PFSK-1 (cell line): ENCODE measurements at regions not wholly inside any gene's neighbourhood (a gene's known extent, or its start where the extent isn't known, plus 50 kb on each side); places are given as distances from the start of the nearest gene placed in this dataset.

Source experiments
- FOXP2 ChIP-seq: optimal IDR thresholded peaks from 2 replicates; pipeline ENCODE3; 2011; ENCODE audit warnings: borderline replicate concordance, control low read depth, inconsistent platforms; ENCODE audit not compliant: insufficient read depth; ENCODE audit errors: extremely low read length, extremely low read depth
- POLR2AphosphoS5 ChIP-seq: IDR thresholded peaks from 2 replicates; pipeline ENCODE4 v1.6.1; 2012; ENCODE audit warnings: low read depth, mild to moderate bottlenecking, control low read depth, low read length, moderate library complexity
- SIN3A ChIP-seq: IDR thresholded peaks from 2 replicates; pipeline ENCODE4 v1.6.1; 2012; ENCODE audit warnings: mild to moderate bottlenecking, low read length, moderate library complexity, borderline replicate concordance; ENCODE audit not compliant: insufficient read depth
- TAF1 ChIP-seq: IDR thresholded peaks from 2 replicates; pipeline ENCODE4 v1.6.1; 2012; ENCODE audit warnings: low read length, control low read depth, borderline replicate concordance; ENCODE audit not compliant: insufficient read depth
- TF ChIP-seq, protein P1 (sequence below), 2 experiments: IDR thresholded peaks; 2 replicates each; pipeline versions ENCODE4 v1.6.1 to v1.8.0; 2011 to 2012; ENCODE audit warnings: low read depth in 2 of 2, low read length in 2 of 2, control low read depth in 1 of 2, inconsistent platforms in 1 of 2, mild to moderate bottlenecking in 1 of 2, moderate library complexity in 1 of 2; ENCODE audit not compliant: insufficient read depth in 1 of 2

DNA sequence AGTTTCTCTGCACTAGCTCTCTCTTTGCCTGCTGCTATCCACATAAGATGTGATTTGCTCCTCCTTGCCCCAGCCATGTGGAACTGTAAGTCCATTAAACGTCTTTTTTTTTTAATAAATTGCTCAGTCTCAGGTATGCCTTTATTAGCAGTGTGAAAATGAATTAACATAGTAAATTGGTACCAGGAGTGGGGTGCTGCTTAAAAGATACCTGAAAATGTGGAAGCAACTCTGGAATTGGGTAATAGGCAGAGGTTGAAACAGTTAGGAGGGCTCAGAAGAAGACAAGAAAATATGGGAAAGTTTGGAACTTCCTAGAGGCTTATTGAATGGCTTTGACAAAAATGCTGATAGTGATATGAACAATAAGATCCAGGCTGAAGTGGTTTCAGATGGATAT lies 159.8 kb downstream of the FSCB start:
- TF ChIP-seq POLR2AphosphoS5 = no peak
- TF ChIP-seq, protein P1, sequence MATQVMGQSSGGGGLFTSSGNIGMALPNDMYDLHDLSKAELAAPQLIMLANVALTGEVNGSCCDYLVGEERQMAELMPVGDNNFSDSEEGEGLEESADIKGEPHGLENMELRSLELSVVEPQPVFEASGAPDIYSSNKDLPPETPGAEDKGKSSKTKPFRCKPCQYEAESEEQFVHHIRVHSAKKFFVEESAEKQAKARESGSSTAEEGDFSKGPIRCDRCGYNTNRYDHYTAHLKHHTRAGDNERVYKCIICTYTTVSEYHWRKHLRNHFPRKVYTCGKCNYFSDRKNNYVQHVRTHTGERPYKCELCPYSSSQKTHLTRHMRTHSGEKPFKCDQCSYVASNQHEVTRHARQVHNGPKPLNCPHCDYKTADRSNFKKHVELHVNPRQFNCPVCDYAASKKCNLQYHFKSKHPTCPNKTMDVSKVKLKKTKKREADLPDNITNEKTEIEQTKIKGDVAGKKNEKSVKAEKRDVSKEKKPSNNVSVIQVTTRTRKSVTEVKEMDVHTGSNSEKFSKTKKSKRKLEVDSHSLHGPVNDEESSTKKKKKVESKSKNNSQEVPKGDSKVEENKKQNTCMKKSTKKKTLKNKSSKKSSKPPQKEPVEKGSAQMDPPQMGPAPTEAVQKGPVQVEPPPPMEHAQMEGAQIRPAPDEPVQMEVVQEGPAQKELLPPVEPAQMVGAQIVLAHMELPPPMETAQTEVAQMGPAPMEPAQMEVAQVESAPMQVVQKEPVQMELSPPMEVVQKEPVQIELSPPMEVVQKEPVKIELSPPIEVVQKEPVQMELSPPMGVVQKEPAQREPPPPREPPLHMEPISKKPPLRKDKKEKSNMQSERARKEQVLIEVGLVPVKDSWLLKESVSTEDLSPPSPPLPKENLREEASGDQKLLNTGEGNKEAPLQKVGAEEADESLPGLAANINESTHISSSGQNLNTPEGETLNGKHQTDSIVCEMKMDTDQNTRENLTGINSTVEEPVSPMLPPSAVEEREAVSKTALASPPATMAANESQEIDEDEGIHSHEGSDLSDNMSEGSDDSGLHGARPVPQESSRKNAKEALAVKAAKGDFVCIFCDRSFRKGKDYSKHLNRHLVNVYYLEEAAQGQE (IDR thresholded peaks at IDR 0.05; ENCODE audit: insufficient read depth in 1 of 2, low read depth in 2 of 2, low read length in 2 of 2) = no peak
- no peak for TF ChIP-seq FOXP2
- no peak for TF ChIP-seq TAF1
- no peak for TF ChIP-seq SIN3A

DNA sequence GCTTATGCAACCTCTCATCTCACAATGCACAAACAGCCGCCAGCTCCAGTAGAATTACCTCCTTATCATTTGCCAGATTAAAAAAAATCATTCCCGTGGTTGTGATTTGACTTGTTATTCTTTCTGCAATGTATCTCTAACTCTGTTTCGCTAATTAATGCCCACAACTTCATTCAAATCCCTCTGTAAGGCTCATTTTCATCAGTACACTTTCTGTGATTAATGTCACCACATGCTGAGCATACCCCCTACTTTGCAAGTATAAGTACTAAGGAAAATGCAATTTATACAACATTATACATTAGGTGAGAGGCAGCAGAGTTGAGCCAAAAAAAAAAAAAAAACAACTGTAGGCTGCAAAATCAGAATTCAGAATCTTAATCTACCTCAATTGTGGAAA lies 166.0 kb downstream of the FSCB start:
- TF ChIP-seq POLR2AphosphoS5 (no peak), FOXP2 (no peak), SIN3A (no peak), TAF1 (no peak)
- TF ChIP-seq, protein P1 (IDR thresholded peaks at IDR 0.05; ENCODE audit: insufficient read depth in 1 of 2, low read depth in 2 of 2, low read length in 2 of 2) = no peak

DNA sequence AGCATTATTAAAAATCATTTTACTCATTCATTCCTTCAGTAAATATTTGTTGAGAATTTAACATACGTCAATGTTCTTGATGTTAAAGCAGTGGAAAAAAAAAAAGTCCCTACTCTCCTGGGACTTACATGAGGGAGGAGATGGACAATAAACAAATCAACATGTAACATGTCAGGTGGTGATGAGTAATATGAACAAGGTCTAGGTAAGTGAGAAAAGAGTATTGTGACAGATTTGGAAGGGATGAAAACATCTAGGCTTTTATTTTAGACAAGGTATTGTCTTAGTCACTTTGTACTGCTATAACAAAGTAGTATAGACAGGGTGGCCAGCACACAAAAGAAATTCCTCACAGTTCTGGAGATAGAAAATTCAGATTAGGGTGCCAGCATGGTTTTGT lies 167.2 kb downstream of the FSCB start:
- no peak for TF ChIP-seq TAF1

DNA sequence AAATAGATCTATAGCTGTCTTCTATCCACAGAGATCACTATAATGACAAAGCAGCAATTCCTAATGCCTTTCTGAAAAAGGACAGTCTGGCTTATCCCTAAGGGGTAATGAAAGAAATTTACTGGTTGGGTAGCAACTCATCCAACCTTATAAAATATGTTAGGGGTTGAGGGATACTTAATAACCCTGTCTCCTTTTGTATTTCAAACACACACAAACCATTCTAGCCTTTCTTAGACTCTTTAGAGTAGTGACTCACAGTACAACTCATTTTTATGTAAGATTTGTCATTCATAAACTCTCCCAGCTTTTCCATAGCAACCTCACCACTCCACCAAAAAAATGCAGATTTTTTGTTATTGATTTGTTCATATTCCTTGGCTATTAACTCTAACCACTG lies 167.9 kb downstream of the FSCB start:
- TF ChIP-seq TAF1 (no peak), FOXP2 (no peak), SIN3A (no peak), POLR2AphosphoS5 (no peak)
- TF ChIP-seq, protein P1 (IDR thresholded peaks at IDR 0.05; ENCODE audit: insufficient read depth in 1 of 2, low read depth in 2 of 2, low read length in 2 of 2) = no peak

DNA sequence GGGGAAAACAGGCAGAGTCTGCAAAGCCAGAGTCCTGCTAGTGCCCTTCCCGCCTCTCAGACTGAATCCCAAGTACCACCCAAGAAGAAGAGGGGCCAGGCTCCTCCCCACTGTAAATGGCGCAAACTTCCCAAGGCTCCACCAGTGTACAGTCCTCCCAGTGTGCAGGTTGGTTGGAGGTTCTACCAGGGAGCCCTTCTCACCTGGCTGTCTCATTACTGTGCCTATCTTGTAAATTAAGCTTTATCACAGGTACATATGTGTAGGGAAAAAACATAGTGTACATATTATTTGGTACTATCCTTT lies 189.7 kb downstream of the FSCB start:
- TF ChIP-seq TAF1 (no peak), SIN3A (no peak), POLR2AphosphoS5 (no peak), FOXP2 (no peak)
- TF ChIP-seq, protein P1 (IDR thresholded peaks at IDR 0.05; ENCODE audit: insufficient read depth in 1 of 2, low read depth in 2 of 2, low read length in 2 of 2) = no peak
